ENCODE measurements at regions not wholly inside any gene's neighbourhood (a gene's known extent, or its start where the extent isn't known, plus 50 kb on each side); places are given as distances from the start of the nearest gene placed in this dataset.
"Not testable (repeated sequence)": the region's sequence is repeated elsewhere in the genome, so short reads cannot be mapped to it uniquely, and the experiment has no call there.

GRCh38 chr3:75325716-75326115, 338.4 kb upstream of the FRG2C start:
- no peak for DNase-seq

- no peak for DNase-seq
Observed at GRCh38 chr3:75327453-75327852, 336.7 kb upstream of the FRG2C start.

- DNase-seq = no peak
Observed at GRCh38 chr3:75329476-75330097, 334.5 kb upstream of the FRG2C start.

- not testable (repeated sequence) for DNase-seq
Observed at GRCh38 chr3:75330446-75330845, 333.7 kb upstream of the FRG2C start.

GRCh38 chr3:75332090-75332489, 332.0 kb upstream of the FRG2C start:
- DNase-seq = not testable (repeated sequence)

GRCh38 chr3:75332794-75333193, 331.3 kb upstream of the FRG2C start:
- no peak for DNase-seq

GRCh38 chr3:75334299-75334698, 329.8 kb upstream of the FRG2C start:
- no peak for DNase-seq

GRCh38 chr3:75337226-75337900, 326.8 kb upstream of the FRG2C start:
- no peak for DNase-seq

GRCh38 chr3:75338342-75338741, 325.8 kb upstream of the FRG2C start:
- DNase-seq = no peak

GRCh38 chr3:75341324-75342067, 322.6 kb upstream of the FRG2C start:
- no peak for DNase-seq

GRCh38 chr3:75342425-75342824, 321.7 kb upstream of the FRG2C start:
- no peak for DNase-seq

GRCh38 chr3:75350536-75350935, 313.6 kb upstream of the FRG2C start:
- DNase-seq = not testable (repeated sequence)

- DNase-seq = peak; percentile 67
Observed at GRCh38 chr3:75362086-75362784, 301.9 kb upstream of the FRG2C start.

GRCh38 chr3:75372964-75373363, 291.2 kb upstream of the FRG2C start:
- not testable (repeated sequence) for DNase-seq

GRCh38 chr3:75379840-75380239, 284.3 kb upstream of the FRG2C start:
- not testable (repeated sequence) for DNase-seq

- DNase-seq = no peak
Observed at GRCh38 chr3:75380276-75380771, 283.8 kb upstream of the FRG2C start.

- DNase-seq = not testable (repeated sequence)
Observed at GRCh38 chr3:75384016-75384415, 280.1 kb upstream of the FRG2C start.

GRCh38 chr3:75388486-75389124, 275.5 kb upstream of the FRG2C start:
- not testable (repeated sequence) for DNase-seq

GRCh38 chr3:75393288-75393694, 270.8 kb upstream of the FRG2C start:
- peak; percentile 1 for DNase-seq

- not testable (repeated sequence) for DNase-seq
Observed at GRCh38 chr3:75394102-75394501, 270.0 kb upstream of the FRG2C start.

- not testable (repeated sequence) for DNase-seq
Observed at GRCh38 chr3:75394562-75395360, 269.4 kb upstream of the FRG2C start.
